Hepatic stellate cell (primary cell): ENCODE measurements at regions not wholly inside any gene's neighbourhood (a gene's known extent, or its start where the extent isn't known, plus 50 kb on each side); places are given as distances from the start of the nearest gene placed in this dataset.

Experiments used
- DNase-seq: peaks from one replicate; pipeline ENCODE4 v3.0.0; 2011; ENCODE audit warnings: low spot score

- no peak for DNase-seq
These were observed 330.6 kb upstream of the PMFBP1 start for GRCh38 chr16:72502594-72503005.

GRCh38 chr16:72501739-72502593, 330.0 kb upstream of the PMFBP1 start:
- peak; percentile 74 for DNase-seq

GRCh38 chr16:72500545-72500944, 328.6 kb upstream of the PMFBP1 start:
- no peak for DNase-seq

GRCh38 chr16:72493716-72494415, 321.9 kb upstream of the PMFBP1 start:
- DNase-seq = peak; percentile 34

GRCh38 chr16:72487283-72487682, 315.3 kb upstream of the PMFBP1 start:
- DNase-seq = no peak

GRCh38 chr16:72482695-72483094, 310.7 kb upstream of the PMFBP1 start:
- no peak for DNase-seq

- no peak for DNase-seq
These were observed 309.5 kb upstream of the PMFBP1 start for GRCh38 chr16:72481419-72481818.

GRCh38 chr16:72480911-72481310, 309.0 kb upstream of the PMFBP1 start:
- DNase-seq = no peak

GRCh38 chr16:72475688-72476087, 303.7 kb upstream of the PMFBP1 start:
- no peak for DNase-seq

GRCh38 chr16:72474501-72475123, 302.7 kb upstream of the PMFBP1 start:
- peak; percentile 14 for DNase-seq

GRCh38 chr16:72473631-72474030, 301.7 kb upstream of the PMFBP1 start:
- no peak for DNase-seq

- DNase-seq = no peak
These were observed 299.5 kb upstream of the PMFBP1 start for GRCh38 chr16:72471317-72471924.

- no peak for DNase-seq
These were observed 298.6 kb upstream of the PMFBP1 start for GRCh38 chr16:72470541-72470940.

- no peak for DNase-seq
These were observed 298.0 kb upstream of the PMFBP1 start for GRCh38 chr16:72469932-72470331.

- DNase-seq = no peak
These were observed 296.6 kb upstream of the PMFBP1 start for GRCh38 chr16:72468582-72468981.

- DNase-seq = peak; percentile 11
These were observed 295.3 kb upstream of the PMFBP1 start for GRCh38 chr16:72467157-72467759.

GRCh38 chr16:72464597-72465368, 292.8 kb upstream of the PMFBP1 start:
- DNase-seq = no peak

- no peak for DNase-seq
These were observed 292.1 kb upstream of the PMFBP1 start for GRCh38 chr16:72464052-72464451.

- DNase-seq = no peak
These were observed 286.1 kb upstream of the PMFBP1 start for GRCh38 chr16:72458035-72458434.

GRCh38 chr16:72457243-72457940, 285.4 kb upstream of the PMFBP1 start:
- no peak for DNase-seq
